ENCODE measurements at regions not wholly inside any gene's neighbourhood (a gene's known extent, or its start where the extent isn't known, plus 50 kb on each side); places are given as distances from the start of the nearest gene placed in this dataset.

DNA sequence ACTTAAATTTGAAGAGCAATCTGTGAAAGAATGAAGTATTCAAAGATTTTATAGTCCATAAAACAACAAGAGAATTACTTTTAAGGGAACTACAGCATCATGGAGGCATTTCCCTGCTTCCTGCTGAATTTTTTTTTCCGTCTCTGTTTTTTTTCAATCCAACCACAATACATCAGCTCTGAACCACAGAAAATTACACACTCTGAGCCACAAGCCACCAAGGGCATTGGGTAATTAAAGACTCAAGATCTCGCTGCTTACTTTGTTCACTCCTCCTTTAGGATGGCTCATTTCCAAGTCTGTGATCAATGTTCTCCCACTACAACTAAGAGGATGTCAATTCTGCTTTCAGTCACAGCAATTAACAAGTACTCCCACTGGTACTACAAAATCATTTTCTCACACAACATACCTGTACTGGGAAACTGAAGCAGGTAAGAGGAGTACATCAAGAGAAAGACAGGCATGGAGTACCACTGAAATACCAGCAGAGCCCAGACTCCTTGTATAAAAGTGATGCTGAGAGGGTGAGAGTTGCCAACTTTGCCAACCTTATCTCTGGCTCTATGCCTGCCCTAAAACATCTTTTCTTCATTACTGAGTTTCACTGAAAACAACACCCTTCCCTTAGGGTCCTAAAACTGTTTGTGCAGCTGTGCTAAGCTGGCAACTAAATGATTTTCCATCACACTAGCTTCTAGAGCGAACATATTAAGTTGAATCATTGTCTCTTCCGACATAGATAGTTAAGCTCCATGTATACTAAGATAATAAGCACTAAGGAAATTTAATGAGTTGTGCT is 105.8 kb upstream of the MAGEB18 start:
- DNase-seq (ENCODE audit: low spot score), result peak; percentile 1

DNA sequence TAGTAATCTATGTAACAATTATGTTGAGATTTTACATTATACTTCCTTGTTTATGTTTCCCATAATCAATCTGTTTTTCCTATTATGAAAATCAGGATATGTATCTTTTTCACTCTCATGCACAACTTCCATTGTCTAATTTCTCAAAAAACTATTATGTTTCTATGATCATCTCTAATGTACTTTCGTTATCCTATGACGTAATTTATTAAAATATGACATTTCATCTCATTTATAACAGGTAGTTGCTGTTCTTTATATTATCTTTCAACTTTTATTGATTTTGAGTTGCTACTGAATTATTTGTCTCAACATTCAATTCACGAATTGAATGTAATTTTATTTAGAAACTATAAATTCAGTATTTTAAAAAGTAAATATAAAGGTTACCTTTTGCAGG is 100.8 kb upstream of the MAGEB18 start:
- no peak for DNase-seq (ENCODE audit: low spot score)

DNA sequence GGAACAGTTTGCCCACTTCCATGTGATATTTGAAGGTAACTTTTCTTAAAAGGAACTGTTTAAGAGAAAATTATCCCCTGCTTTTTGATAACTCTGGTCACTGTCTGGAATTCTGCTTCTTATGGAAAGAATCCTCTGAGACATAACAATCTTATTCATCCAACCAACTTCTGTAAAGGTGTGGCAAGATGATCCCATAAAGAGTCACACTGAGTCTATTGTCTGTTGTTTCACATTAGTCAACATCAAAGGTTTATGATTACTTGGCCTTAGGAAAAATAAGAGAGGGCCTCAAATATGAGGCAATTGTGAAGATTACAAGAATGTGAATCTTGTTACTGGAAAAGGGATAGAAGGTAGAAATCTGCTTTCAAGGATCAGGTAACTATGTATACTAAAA is 88.0 kb upstream of the MAGEB18 start:
- DNase-seq (ENCODE audit: low spot score), result no peak

DNA sequence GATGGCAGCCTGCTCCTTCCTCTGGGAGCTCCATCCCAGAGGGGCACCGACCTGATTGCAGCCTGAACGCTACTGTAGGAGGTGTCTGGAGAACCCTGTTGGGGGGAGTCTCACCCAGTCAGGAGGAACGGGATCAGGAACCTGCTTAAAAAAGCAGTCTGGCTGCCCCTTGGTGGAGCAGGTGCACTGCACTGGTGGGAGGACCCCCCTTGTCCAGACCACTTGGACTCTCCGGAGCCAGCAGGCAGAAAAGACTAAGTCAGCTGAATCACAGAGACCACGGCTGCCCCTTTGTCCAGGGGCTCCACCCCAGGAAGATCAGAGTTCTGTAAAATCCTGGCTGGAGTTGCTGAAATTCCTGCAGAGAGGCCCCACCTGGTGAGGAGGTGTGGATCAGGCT is 67.3 kb upstream of the MAGEB18 start:
- DNase-seq (ENCODE audit: low spot score), result no peak

DNA sequence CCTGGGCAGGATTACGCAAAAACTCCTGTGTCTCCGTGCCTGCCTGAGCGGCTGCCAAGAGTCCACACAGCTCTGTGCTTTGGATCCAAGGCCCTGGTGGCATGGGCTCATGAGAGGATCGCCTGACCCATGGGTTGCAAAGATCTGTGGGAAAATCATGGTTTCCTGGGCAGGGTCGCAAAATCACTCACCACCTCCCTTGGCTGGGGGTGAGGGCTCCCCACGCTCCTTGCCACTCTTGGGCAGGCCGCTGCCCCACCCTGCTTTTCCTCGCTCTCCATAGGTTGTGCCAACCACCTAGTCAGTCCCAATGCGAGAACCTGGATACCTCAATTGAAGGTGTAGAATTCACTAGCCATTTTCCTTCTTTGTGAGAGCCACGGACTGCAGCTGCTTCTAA is 66.5 kb upstream of the MAGEB18 start:
- no peak for DNase-seq (ENCODE audit: low spot score)

DNA sequence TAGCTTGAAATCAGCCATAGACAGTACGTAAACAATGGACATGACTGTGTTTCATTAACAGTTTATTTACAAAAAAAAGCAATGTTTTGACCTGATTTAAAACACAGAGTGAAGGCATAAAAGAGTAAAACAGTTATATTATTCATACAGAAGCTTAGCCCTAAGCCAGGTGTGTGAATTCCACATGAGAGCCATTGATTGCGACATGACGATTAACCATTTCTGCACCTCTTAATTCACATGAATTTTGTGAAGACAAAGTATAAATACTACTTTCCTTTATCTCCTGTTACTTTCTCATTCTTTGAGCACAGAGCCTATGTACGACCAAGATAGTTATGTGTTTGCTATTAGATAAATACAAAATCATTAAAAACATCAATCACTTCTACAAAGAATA is 55.0 kb upstream of the MAGEB18 start:
- DNase-seq (ENCODE audit: low spot score), result no peak
